ENCODE measurements at regions not wholly inside any gene's neighbourhood (a gene's known extent, or its start where the extent isn't known, plus 50 kb on each side); places are given as distances from the start of the nearest gene placed in this dataset.

GRCh38 chr1:234827656-234828055 is 217.7 kb upstream of the IRF2BP2 start:
- no peak for DNase-seq
- Histone ChIP-seq H3K27ac (ENCODE audit: low read depth in 1 of 2, low read length in 2 of 2) (no peak overlapping the region), H2AFZ (ENCODE audit: insufficient read depth, low read depth, low read length, poor library complexity, severe bottlenecking) (no peak overlapping the region), H3K4me1 (ENCODE audit: control insufficient read depth in 1 of 2, insufficient read depth in 2 of 2, low read length in 2 of 2) (peaks cover 6% of the 10 kb centered on the region in 2 donors), H3K36me3 (replicated peaks in 1 of 2; ENCODE audit: control insufficient read depth in 1 of 2, insufficient read depth in 2 of 2, low read length in 2 of 2) (no peaks in the 10 kb centered on the region), H3K9me3 (replicated peaks in 1 of 2; ENCODE audit: control insufficient read depth in 1 of 2, insufficient read depth in 1 of 2, low read length in 2 of 2) (no peaks in the 10 kb centered on the region), H3K9ac (ENCODE audit: insufficient read depth, low read length, poor library complexity, severe bottlenecking) (no peak overlapping the region), H3K27me3 (ENCODE audit: control insufficient read depth in 2 of 2, insufficient read depth in 2 of 2, low read length in 2 of 2) (no peaks in the 10 kb centered on the region), H3K4me3 (replicated peaks in 1 of 3; ENCODE audit: low read depth in 2 of 3, low read length in 3 of 3) (no peak overlapping the region), H3K4me2 (replicated peaks; ENCODE audit: extremely low read depth, low read length, poor library complexity, severe bottlenecking) (no peak overlapping the region), H3K79me2 (ENCODE audit: insufficient read depth, low read length) (no peaks in the 10 kb centered on the region), H4K20me1 (ENCODE audit: insufficient read depth, low read length) (no peaks in the 10 kb centered on the region)
- Mint-ChIP-seq H3K4me3 (no peak overlapping the region), H3K9me3 (peaks cover 0 to 5% (median 3%) of the 10 kb centered on the region in 7 donors), H3K4me1 (peaks cover 22% of the 10 kb centered on the region), H3K27me3 (ENCODE audit: low read depth in 3 of 3) (peaks cover 0 to 5% (median 0%) of the 10 kb centered on the region in 3 donors), H3K27ac (no peak overlapping the region), H3K36me3 (peaks cover 0 to 4% of the 10 kb centered on the region in 2 donors)
- intact Hi-C loops (cut with micrococcal nuclease): no loop called here
- TF ChIP-seq, protein P1, sequence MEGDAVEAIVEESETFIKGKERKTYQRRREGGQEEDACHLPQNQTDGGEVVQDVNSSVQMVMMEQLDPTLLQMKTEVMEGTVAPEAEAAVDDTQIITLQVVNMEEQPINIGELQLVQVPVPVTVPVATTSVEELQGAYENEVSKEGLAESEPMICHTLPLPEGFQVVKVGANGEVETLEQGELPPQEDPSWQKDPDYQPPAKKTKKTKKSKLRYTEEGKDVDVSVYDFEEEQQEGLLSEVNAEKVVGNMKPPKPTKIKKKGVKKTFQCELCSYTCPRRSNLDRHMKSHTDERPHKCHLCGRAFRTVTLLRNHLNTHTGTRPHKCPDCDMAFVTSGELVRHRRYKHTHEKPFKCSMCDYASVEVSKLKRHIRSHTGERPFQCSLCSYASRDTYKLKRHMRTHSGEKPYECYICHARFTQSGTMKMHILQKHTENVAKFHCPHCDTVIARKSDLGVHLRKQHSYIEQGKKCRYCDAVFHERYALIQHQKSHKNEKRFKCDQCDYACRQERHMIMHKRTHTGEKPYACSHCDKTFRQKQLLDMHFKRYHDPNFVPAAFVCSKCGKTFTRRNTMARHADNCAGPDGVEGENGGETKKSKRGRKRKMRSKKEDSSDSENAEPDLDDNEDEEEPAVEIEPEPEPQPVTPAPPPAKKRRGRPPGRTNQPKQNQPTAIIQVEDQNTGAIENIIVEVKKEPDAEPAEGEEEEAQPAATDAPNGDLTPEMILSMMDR (IDR thresholded peaks at IDR 0.05): no peak
- whole genome bisulfite sequencing (ENCODE audit: insufficient coverage): 97% methylated on average over 7 of the region's 7 CpGs

- H3K4me2 ChIP-seq (replicated peaks; ENCODE audit: extremely low read depth, low read length, poor library complexity, severe bottlenecking): no peak overlapping the region
- peaks cover 0 to 4% of the 10 kb centered on the region in 2 donors for H3K36me3 Mint-ChIP-seq
- 88% methylated on average over 1 of the region's 1 CpG for WGBS (ENCODE audit: insufficient coverage)
Observed at GRCh38 chr1:234827181-234827580, 217.2 kb upstream of the IRF2BP2 start.

More at GRCh38 chr1:234827181-234827580, 217.2 kb upstream of the IRF2BP2 start:
- intact Hi-C loops (cut with micrococcal nuclease): no loop called here
- Histone ChIP-seq H3K27ac (ENCODE audit: low read depth in 1 of 2, low read length in 2 of 2) (no peak overlapping the region), H3K4me3 (replicated peaks in 1 of 3; ENCODE audit: low read depth in 2 of 3, low read length in 3 of 3) (no peak overlapping the region), H3K27me3 (ENCODE audit: control insufficient read depth in 2 of 2, insufficient read depth in 2 of 2, low read length in 2 of 2) (no peaks in the 10 kb centered on the region), H4K20me1 (ENCODE audit: insufficient read depth, low read length) (no peaks in the 10 kb centered on the region), H3K9ac (ENCODE audit: insufficient read depth, low read length, poor library complexity, severe bottlenecking) (no peak overlapping the region), H3K9me3 (replicated peaks in 1 of 2; ENCODE audit: control insufficient read depth in 1 of 2, insufficient read depth in 1 of 2, low read length in 2 of 2) (no peaks in the 10 kb centered on the region), H3K36me3 (replicated peaks in 1 of 2; ENCODE audit: control insufficient read depth in 1 of 2, insufficient read depth in 2 of 2, low read length in 2 of 2) (no peaks in the 10 kb centered on the region), H3K79me2 (ENCODE audit: insufficient read depth, low read length) (no peaks in the 10 kb centered on the region), H2AFZ (ENCODE audit: insufficient read depth, low read depth, low read length, poor library complexity, severe bottlenecking) (no peak overlapping the region), H3K4me1 (ENCODE audit: control insufficient read depth in 1 of 2, insufficient read depth in 2 of 2, low read length in 2 of 2) (peaks cover 1% of the 10 kb centered on the region in 2 donors)
- peaks cover 0 to 5% (median 0%) of the 10 kb centered on the region in 3 donors for H3K27me3 Mint-ChIP-seq (ENCODE audit: low read depth in 3 of 3)
- no peak for DNase-seq
- H3K9me3 Mint-ChIP-seq: peaks cover 0 to 5% (median 3%) of the 10 kb centered on the region in 7 donors
- TF ChIP-seq, protein P1 (IDR thresholded peaks at IDR 0.05): no peak
- peaks cover 18% of the 10 kb centered on the region for H3K4me1 Mint-ChIP-seq
- H3K4me3 Mint-ChIP-seq: no peak overlapping the region
- H3K27ac Mint-ChIP-seq: no peak overlapping the region

Data from CD14-positive monocyte (primary cell).